Aorta (tissue), 5 donors: ENCODE measurements at regions not wholly inside any gene's neighbourhood (a gene's known extent, or its start where the extent isn't known, plus 50 kb on each side); places are given as distances from the start of the nearest gene placed in this dataset.

Experiments used
- ATAC-seq: fragments of 200-7000 bp; cut with Tn5 transposase; one replicate; pipeline ENCODE4 v1.9.1; 2022; ENCODE audit warnings: moderate library complexity; ENCODE audit not compliant: low FRiP score
- DNase-seq, 2 donors: peaks; one replicate each; pipeline ENCODE4 v3.0.0-alpha.2; 2020
- H3K27ac ChIP-seq, 2 donors: one replicate each; pipeline ENCODE4 v1.5.1; 2013; ENCODE audit warnings: low read length in 2 of 2, mild to moderate bottlenecking in 2 of 2, moderate library complexity in 2 of 2, control low read depth in 1 of 2, inconsistent platforms in 1 of 2, low read depth in 1 of 2
- H3K27me3 ChIP-seq, 2 donors: one replicate each; pipeline ENCODE4 v1.6.1; 2013; ENCODE audit warnings: control low read depth in 1 of 2, low read length in 1 of 2, mild to moderate bottlenecking in 1 of 2, moderate library complexity in 1 of 2; ENCODE audit not compliant: insufficient read depth in 2 of 2, control insufficient read depth in 1 of 2
- H3K36me3 ChIP-seq, 2 donors: one replicate each; pipeline ENCODE4 v1.6.1; 2013; ENCODE audit warnings: control low read depth in 1 of 2, low read length in 1 of 2, mild to moderate bottlenecking in 1 of 2; ENCODE audit not compliant: insufficient read depth in 2 of 2, control insufficient read depth in 1 of 2
- H3K4me1 ChIP-seq, 2 donors: one replicate each; pipeline ENCODE4 v1.6.1; 2013; ENCODE audit warnings: low read length in 2 of 2, control low read depth in 1 of 2, mild to moderate bottlenecking in 1 of 2, moderate library complexity in 1 of 2; ENCODE audit not compliant: insufficient read depth in 2 of 2, control insufficient read depth in 1 of 2
- H3K4me3 ChIP-seq, 2 donors: one replicate each; pipeline ENCODE4 v1.5.1; 2013; ENCODE audit warnings: low read length in 2 of 2, control low read depth in 1 of 2, mild to moderate bottlenecking in 1 of 2
- H3K9me3 ChIP-seq: one replicate; pipeline ENCODE4 v1.6.1; 2013; ENCODE audit warnings: mild to moderate bottlenecking, low read length; ENCODE audit not compliant: control insufficient read depth
- WGBS, 2 donors: extraction: QIAGEN DNeasy Blood & Tissue Kit; methylation state at CpG; one replicate each; pipeline ENCODE4 v1.1.7; 2013; 5-methylcytosine and 5-hydroxymethylcytosine counted together
- intact Hi-C, 2 donors: fragments of 100-400 bp; cut with DNase I; formaldehyde crosslinking; loops; one replicate each; pipeline versions ENCODE4 v1.14.2 to v1.15.0; 2022
- donor health status: healthy with polysubstance abuse.
- donor health status: Bipolar disorder and iron deficiency.
- donor health status: DM: no; HTN: no; CAD: no.
- donor health status: DM: no; HTN: no; CAD: no.
- donor health status: DM: yes; HTN: yes; CAD: no.

DNA sequence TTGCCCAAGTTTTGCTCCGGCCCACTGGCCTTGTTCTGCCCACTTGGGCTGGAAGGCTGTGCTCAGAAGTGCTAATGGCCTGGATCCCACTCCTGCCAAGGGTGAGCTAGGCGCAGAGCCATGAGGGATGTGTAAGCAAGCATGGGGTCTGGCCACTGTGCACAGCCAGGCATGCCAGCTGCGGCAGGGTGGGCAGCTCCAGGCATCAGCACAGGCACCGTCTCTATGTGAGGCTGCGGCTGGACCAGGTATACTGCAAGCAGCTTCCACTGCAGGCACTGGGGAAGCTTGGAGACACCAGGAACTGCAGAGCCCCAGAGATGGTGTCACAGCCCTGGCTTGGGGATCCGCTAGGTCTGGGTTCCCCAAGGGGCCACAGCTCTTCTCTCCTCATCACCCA, 264.9 kb downstream of the LRIG3 start:
- Histone ChIP-seq H3K4me1 (no peaks in the 10 kb centered on the region), H3K4me3 (no peak overlapping the region), H3K27ac (no peak overlapping the region), H3K9me3 (peaks cover 1% of the 10 kb centered on the region), H3K27me3 (no peaks in the 10 kb centered on the region), H3K36me3 (no peaks in the 10 kb centered on the region)
- intact Hi-C loops = no loop called here
- DNase-seq (no peak), ATAC-seq (no peak)
- WGBS, 2 donors = 81 to 88% methylated on average over 6 of the region's 6 CpGs

DNA sequence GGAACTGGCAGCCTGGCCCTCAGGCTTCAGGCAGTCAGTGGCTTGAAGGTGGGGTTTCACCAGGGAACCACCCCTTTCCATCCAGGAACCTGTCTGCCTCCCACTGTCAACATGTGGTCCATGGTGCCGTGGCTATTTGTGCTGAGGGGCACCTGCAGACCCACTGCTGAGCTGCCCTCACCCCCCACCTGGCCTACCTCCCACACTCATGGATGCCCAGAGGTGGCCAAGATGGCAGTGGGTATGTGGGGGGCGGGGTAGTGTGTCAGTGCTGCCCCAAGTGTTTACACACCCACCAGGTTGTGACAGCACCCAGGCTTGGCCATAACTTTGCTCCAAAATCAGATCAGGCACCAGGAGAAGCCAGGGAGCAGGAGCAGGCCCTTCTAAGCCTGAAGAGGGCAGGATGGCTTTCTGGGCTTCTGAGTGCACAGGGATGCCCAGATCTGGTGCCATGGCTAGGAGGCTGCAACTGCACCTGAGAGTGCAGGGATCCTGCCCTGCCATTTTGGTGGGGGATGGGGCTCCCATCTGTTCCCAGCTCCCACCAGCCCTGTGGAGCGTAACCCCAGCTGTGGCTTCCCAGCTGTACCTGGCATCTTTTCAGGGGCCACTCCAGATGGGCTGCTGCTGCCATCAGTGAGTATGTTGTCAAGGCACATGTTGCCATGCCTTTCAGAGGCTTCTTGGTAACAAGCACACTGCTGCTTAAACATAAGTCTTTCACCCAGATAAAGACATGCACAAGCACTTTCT, 263.9 kb downstream of the LRIG3 start:
- no peak overlapping the region for H3K4me3 ChIP-seq
- no peak for ATAC-seq
- no peaks in the 10 kb centered on the region for H3K27me3 ChIP-seq
- H3K36me3 ChIP-seq = no peaks in the 10 kb centered on the region
- no peak overlapping the region for H3K27ac ChIP-seq
- peaks cover 1% of the 10 kb centered on the region for H3K9me3 ChIP-seq
- H3K4me1 ChIP-seq = no peaks in the 10 kb centered on the region
- 90 to 99% methylated on average over 3 of the region's 3 CpGs for WGBS, 2 donors
- intact Hi-C loops = no loop called here
- peak in 1 of 2 donors; percentile 55 for DNase-seq

DNA sequence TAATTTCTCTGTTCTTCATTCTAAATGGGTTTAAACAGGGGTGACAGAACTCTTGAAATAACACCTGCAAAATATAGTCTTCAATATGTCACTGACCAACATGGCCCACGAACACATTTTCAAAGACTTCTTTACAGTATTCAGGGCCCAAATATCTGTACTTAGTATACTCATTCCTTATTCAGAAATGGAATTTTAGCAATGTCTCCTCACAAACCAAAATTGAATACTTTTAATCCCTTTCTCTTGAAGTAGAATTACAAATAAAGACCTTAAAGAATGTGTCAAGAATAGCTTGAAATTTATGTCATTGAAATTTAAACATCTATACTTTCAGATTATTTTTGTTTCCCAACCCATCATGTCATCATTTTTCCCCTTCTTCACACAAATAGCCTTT, 263.1 kb downstream of the LRIG3 start:
- Histone ChIP-seq H3K4me1 (no peaks in the 10 kb centered on the region), H3K9me3 (peaks cover 1% of the 10 kb centered on the region), H3K27me3 (no peaks in the 10 kb centered on the region), H3K4me3 (no peak overlapping the region), H3K36me3 (no peaks in the 10 kb centered on the region), H3K27ac (no peak overlapping the region)
- no peak for DNase-seq
- 38 to 52% methylated on average over 1 of the region's 1 CpG for WGBS, 2 donors
- no peak for ATAC-seq
- intact Hi-C loops = no loop called here

DNA sequence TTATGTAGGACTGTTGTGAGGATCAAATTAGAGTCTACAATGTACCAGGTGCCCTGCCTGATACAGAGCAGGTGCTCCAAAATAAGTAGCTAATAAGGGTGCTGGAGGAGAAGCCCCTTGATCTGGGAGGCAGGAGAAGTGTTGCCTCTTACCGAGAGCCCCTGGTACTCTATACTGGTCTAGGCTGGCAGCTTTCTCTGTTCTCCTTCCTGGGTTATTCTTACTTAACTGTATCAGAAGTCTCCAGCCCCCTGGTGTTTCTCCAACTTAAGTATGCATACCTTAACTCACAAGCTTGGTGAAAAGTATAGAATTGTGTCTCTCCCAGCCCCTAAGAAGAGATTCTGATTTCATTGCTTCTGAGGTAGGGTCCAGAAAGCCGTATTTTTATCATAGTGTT, 254.9 kb downstream of the LRIG3 start:
- intact Hi-C loops = no loop called here
- Histone ChIP-seq H3K4me3 (no peak overlapping the region), H3K36me3 (no peaks in the 10 kb centered on the region), H3K9me3 (no peaks in the 10 kb centered on the region), H3K4me1 (peaks cover 0 to 3% of the 10 kb centered on the region in 2 donors), H3K27me3 (no peaks in the 10 kb centered on the region), H3K27ac (no peak overlapping the region)
- DNase-seq (no peak), ATAC-seq (no peak)
- 84 to 89% methylated on average over 2 of the region's 2 CpGs for WGBS, 2 donors

DNA sequence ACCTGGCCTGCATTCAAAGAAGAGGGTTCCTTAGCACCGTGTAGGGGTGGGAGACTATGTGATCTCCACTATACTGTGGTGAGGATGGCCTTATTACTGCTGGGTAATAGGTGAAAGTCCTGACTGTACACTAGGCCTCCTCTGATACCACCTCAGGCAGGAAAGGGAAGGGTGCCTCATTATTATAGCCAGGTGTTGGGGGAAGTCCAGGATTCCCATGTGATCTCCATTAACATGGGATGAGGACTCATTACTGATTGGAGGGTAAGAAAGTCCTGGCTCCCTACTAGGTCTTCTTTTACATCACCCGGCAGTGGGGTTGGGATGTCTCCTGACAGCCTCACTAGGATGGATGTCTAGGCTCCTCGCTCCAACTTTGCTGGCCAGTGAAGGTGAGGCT, 252.1 kb downstream of the LRIG3 start:
- H3K36me3 ChIP-seq = no peaks in the 10 kb centered on the region
- H3K27ac ChIP-seq = no peak overlapping the region
- H3K27me3 ChIP-seq = no peaks in the 10 kb centered on the region
- intact Hi-C loops = no loop called here
- H3K9me3 ChIP-seq = no peaks in the 10 kb centered on the region
- DNase-seq (no peak), ATAC-seq (no peak)
- WGBS, 2 donors = 92 to 97% methylated on average over 3 of the region's 3 CpGs
- H3K4me1 ChIP-seq = peaks cover 0 to 3% of the 10 kb centered on the region in 2 donors
- H3K4me3 ChIP-seq = no peak overlapping the region

DNA sequence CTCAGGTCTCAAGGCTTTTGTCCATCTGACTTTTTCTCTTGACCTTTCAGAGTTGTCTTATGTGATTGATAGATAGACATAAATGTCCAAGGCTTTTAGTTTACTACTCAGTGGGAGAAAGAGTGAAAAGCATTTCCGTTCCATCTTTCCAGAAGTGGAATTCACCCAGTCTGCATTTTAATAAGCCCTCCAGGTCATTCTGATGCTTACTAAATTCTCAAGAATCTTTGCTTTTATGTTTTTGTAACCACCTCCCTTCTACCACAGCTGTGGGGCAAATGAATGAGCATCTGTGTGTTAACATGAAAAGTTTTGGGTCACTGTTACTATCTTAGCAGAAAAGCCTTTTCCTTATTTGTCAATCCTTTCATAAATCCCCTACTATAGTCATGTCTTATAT, 251.4 kb downstream of the LRIG3 start:
- WGBS, 2 donors = 61 to 65% methylated on average over 1 of the region's 1 CpG
- Histone ChIP-seq H3K27me3 (no peaks in the 10 kb centered on the region), H3K36me3 (no peaks in the 10 kb centered on the region), H3K9me3 (no peaks in the 10 kb centered on the region), H3K4me3 (no peak overlapping the region), H3K4me1 (peaks cover 0 to 3% of the 10 kb centered on the region in 2 donors), H3K27ac (no peak overlapping the region)
- no peak for ATAC-seq
- intact Hi-C loops = no loop called here
- DNase-seq = no peak

DNA sequence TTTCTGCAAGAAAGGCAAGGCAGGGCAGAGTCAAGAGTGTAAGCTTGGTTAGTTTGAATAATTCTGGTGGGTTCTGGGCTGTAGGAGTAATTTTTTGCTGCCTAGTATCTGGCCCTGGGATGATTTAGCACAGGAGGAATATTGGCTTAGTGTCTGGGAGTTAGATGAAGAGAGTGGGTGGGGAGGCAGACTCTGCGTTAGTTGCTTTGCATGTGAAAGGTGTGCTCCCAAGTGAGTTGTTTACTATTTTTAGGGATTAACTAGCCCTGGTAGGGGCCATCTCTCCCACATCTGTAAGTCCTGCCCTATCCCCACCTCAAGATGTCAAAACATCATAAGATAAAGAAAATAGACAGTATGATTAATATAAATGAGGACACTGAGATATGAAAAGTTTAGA, 249.7 kb downstream of the LRIG3 start:
- 91 to 100% methylated on average over 1 of the region's 1 CpG for WGBS, 2 donors
- intact Hi-C loops = no loop called here
- Histone ChIP-seq H3K9me3 (no peaks in the 10 kb centered on the region), H3K27ac (no peak overlapping the region), H3K27me3 (no peaks in the 10 kb centered on the region), H3K4me3 (no peak overlapping the region), H3K36me3 (no peaks in the 10 kb centered on the region), H3K4me1 (peaks cover 0 to 3% of the 10 kb centered on the region in 2 donors)
- DNase-seq (no peak), ATAC-seq (no peak)

DNA sequence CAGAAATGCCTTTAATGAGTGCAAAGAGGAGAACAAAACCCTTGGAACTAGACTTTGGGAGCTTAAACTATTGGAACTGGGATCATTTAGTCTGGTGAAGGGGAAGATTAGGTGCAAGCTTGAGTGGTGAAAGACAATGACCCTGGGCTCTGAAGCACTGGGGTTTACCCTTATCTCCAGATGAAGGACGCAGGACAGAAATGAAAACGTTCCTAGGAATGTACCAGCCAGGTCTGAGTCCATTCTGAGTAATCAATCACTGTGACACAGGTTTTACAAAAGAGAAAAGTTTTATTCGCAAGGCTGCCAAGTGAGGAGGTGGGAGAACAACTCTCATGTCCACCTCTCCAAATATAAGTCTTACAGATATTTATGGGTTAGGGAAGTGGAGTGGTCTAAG, 249.1 kb downstream of the LRIG3 start:
- Histone ChIP-seq H3K9me3 (no peaks in the 10 kb centered on the region), H3K36me3 (no peaks in the 10 kb centered on the region), H3K27me3 (no peaks in the 10 kb centered on the region), H3K4me1 (peaks cover 0 to 3% of the 10 kb centered on the region in 2 donors), H3K27ac (no peak overlapping the region), H3K4me3 (no peak overlapping the region)
- DNase-seq (no peak), ATAC-seq (no peak)
- 38 to 47% methylated on average over 3 of the region's 3 CpGs for WGBS, 2 donors
- intact Hi-C loops = no loop called here

DNA sequence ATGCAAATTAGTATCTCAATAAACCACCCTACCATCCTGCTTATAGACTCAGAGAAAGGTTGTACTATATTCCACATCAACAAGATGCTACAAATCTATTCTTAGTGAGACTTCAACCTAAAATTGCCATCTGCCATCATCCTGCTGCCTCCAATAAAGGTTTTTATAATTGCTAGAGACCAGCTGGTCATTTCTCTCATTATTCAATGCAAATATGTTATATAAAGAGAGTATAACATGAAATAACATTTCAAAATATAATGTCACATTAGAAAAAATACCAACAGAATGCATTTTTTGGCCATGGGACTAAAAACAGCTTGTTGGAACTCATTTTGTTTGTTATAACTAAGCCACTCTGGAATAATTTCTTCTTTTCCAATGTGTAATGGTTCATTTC, 247.3 kb downstream of the LRIG3 start:
- DNase-seq (no peak), ATAC-seq (no peak)
- H3K9me3 ChIP-seq = no peaks in the 10 kb centered on the region
- no peak overlapping the region for H3K4me3 ChIP-seq
- no peaks in the 10 kb centered on the region for H3K27me3 ChIP-seq
- H3K36me3 ChIP-seq = no peaks in the 10 kb centered on the region
- intact Hi-C loops = no loop called here
- H3K27ac ChIP-seq = no peak overlapping the region
- peaks cover 0 to 3% of the 10 kb centered on the region in 2 donors for H3K4me1 ChIP-seq
